GM06990 (cell line): ENCODE measurements at regions not wholly inside any gene's neighbourhood (a gene's known extent, or its start where the extent isn't known, plus 50 kb on each side); places are given as distances from the start of the nearest gene placed in this dataset.

Experiments
- DNase-seq: peaks from one replicate; pipeline ENCODE4 v3.0.0-alpha.2; 2011; ENCODE audit not compliant: insufficient read length; ENCODE audit errors: extremely low read depth
- H3K27me3 ChIP-seq: replicated peaks from 2 replicates; pipeline ENCODE4 v1.6.0; 2011; ENCODE audit warnings: low read length; ENCODE audit not compliant: control insufficient read depth, insufficient read depth
- H3K36me3 ChIP-seq: 2 replicates; pipeline ENCODE4 v1.5.1; 2011; ENCODE audit warnings: low read length; ENCODE audit not compliant: control insufficient read depth, insufficient read depth
- H3K4me3 ChIP-seq: replicated peaks from 2 replicates; pipeline ENCODE4 v1.5.1; 2011; ENCODE audit warnings: low read depth, mild to moderate bottlenecking, control low read depth, low read length
- TF ChIP-seq, protein P1 (sequence below): IDR thresholded peaks from 2 replicates; pipeline ENCODE4 v1.5.1; 2011; ENCODE audit warnings: low read length, control low read depth, mild to moderate bottlenecking, inconsistent platforms; ENCODE audit not compliant: insufficient read depth, poor library complexity, severe bottlenecking

GRCh38 chr13:109862627-109863026 is 76.2 kb upstream of the IRS2 start:
- TF ChIP-seq, protein P1, sequence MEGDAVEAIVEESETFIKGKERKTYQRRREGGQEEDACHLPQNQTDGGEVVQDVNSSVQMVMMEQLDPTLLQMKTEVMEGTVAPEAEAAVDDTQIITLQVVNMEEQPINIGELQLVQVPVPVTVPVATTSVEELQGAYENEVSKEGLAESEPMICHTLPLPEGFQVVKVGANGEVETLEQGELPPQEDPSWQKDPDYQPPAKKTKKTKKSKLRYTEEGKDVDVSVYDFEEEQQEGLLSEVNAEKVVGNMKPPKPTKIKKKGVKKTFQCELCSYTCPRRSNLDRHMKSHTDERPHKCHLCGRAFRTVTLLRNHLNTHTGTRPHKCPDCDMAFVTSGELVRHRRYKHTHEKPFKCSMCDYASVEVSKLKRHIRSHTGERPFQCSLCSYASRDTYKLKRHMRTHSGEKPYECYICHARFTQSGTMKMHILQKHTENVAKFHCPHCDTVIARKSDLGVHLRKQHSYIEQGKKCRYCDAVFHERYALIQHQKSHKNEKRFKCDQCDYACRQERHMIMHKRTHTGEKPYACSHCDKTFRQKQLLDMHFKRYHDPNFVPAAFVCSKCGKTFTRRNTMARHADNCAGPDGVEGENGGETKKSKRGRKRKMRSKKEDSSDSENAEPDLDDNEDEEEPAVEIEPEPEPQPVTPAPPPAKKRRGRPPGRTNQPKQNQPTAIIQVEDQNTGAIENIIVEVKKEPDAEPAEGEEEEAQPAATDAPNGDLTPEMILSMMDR: no peak
- H3K27me3 ChIP-seq: no peaks in the 10 kb centered on the region
- H3K36me3 ChIP-seq: no peaks in the 10 kb centered on the region
- DNase-seq: no peak
- H3K4me3 ChIP-seq: no peak overlapping the region

DNA sequence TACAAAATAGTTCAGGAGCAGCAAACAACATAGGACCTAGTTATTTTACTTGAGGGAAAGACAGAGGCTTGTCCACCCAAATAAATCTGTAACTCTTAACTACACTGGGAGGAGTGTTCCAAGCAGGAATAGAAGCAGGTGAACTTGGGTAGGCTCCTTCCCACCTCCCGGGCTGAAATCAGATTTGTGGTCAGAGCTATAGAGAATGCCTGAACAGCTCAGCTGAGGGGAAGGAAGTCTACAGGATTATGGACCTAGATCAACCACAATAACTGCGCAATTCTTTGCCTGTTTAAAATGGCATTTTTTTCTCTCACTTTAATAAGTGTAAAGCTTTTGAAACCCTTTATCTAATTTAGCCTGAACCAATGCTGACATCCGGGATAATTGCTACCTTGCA is 73.5 kb upstream of the IRS2 start:
- no peaks in the 10 kb centered on the region; the same call in 1 of the 2 replicates for H3K27me3 ChIP-seq
- H3K4me3 ChIP-seq: no peak overlapping the region
- H3K36me3 ChIP-seq: no peaks in the 10 kb centered on the region
- DNase-seq: no peak
- TF ChIP-seq, protein P1: no peak

GRCh38 chr13:109859216-109859835 is 72.9 kb upstream of the IRS2 start:
- DNase-seq: no peak
- Histone ChIP-seq H3K4me3 (no peak overlapping the region), H3K27me3 (no peaks in the 10 kb centered on the region; the same call in 1 of the 2 replicates), H3K36me3 (no peaks in the 10 kb centered on the region)
- TF ChIP-seq, protein P1: no peak

DNA sequence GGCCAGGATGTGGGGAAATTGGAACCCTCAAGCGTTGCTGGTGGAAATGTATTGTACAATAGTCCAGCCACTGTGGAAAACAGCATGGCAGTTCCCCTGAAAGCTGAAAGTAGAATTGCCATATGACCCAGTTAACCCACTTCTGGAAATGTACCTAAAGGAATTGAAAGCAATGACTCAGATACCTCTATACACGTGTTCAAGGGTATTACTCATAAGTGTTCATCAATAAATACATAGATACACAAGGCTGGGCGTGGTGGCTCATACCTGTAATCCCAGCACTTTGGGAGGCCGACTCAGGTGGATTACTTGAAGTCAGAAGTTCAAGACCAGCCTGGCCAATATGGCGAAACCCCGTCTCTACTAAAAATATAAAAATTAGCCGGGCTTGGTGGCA is 71.9 kb upstream of the IRS2 start:
- DNase-seq: no peak
- TF ChIP-seq, protein P1: no peak
- no peaks in the 10 kb centered on the region; the same call in 1 of the 2 replicates for H3K27me3 ChIP-seq

GRCh38 chr13:109857803-109858202 is 71.4 kb upstream of the IRS2 start:
- Histone ChIP-seq H3K36me3 (no peaks in the 10 kb centered on the region), H3K27me3 (no peaks in the 10 kb centered on the region; the same call in 1 of the 2 replicates), H3K4me3 (no peak overlapping the region)
- DNase-seq: no peak
- TF ChIP-seq, protein P1: no peak

More for the DNA sequence above, 71.9 kb upstream of the IRS2 start:
- no peak overlapping the region for H3K4me3 ChIP-seq
- H3K36me3 ChIP-seq: no peaks in the 10 kb centered on the region

DNA sequence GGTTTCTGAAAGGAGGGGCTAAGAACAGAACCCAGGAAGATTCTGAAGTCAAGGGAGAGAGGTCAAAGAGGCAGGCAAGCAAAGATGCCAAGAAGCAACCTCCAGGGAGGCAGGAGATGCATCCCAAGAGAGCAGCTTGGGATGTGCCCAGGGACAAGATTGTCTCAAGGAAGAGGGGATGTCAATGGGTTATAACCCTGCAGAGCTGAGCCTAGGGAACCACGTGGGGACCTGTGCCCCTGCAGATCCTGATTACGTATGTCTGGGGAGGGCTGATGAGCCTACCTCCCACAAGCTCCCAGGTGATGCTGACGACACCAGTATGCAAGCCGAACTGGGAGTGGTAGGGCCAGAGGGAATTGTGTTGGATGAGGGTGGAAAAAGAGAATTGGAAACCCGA is 70.9 kb upstream of the IRS2 start:
- DNase-seq: no peak
- no peaks in the 10 kb centered on the region; the same call in 1 of the 2 replicates for H3K27me3 ChIP-seq
- TF ChIP-seq, protein P1: no peak

More for the DNA sequence above, 70.9 kb upstream of the IRS2 start:
- no peak overlapping the region for H3K4me3 ChIP-seq
- H3K36me3 ChIP-seq: no peaks in the 10 kb centered on the region
